IPS DF 4.7 (cell line): ENCODE measurements at regions not wholly inside any gene's neighbourhood (a gene's known extent, or its start where the extent isn't known, plus 50 kb on each side); places are given as distances from the start of the nearest gene placed in this dataset.
"Not testable (repeated sequence)": the region's sequence is repeated elsewhere in the genome, so short reads cannot be mapped to it uniquely, and the experiment has no call there.

Experiments
- DNase-seq: peaks from one replicate; pipeline ENCODE4 v3.0.0-alpha.2; 2013; ENCODE audit warnings: low spot score; ENCODE audit errors: extremely low read depth

DNA sequence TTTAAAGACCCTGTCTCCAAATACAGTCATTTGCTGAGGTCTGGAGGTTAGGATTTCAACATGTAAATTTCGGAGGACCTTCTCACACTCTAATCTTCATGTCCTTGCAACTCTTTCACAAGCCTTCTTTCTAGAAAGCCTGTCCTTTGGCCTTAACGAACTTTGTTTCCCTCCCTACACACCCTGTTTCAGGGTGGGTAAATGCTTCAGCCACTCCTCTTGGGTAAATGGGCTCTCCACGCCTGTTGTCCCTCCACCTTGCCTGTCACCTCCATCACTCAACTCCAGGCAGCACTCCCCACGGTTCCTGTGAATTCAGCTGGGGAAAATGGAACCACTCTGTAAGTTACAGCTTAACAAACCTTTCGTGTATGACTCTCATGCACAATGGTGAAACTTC, 84.0 kb upstream of the COG2 start:
- no peak for DNase-seq

- no peak for DNase-seq
Observed at GRCh38 chr1:230556453-230556852, 85.8 kb upstream of the COG2 start.

DNA sequence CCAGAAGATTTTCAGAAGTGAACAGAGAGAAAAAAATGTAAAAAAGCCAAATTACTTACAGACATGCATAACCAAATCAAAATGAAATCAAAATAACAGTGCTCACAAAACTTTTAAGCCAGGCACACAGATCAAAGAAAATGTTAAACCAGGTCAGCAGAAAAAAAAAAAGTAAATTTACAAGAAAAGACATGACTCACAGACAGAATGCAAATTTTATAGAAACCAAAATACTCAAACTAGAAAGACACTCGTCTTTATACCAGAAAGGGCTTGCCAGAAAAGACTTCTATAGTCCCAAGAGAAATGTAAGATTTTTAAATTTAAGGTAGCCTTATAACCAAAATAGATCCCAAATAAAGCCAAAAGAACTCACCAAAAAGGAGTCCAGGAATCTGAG, 86.5 kb upstream of the COG2 start:
- DNase-seq, result no peak

GRCh38 chr1:230552880-230553279, 89.4 kb upstream of the COG2 start:
- no peak for DNase-seq

DNA sequence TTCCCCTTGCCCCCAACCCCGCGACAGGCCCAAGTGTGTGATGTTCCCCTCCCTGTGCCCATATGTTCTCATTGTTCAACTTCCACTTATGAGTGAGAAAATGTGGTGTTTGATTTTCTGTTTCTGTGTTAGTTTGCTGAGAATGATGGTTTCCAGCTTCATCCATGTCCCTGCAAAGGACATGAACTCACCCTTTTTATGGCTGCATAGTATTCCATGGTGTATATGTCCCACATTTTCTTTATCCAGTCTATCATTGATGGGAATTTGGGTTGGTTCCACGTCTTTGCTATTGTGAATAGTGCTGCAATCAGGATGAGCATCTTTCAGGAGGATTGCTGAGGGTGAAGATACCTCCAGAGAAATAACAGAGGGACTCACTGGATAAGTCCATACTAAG, 91.3 kb upstream of the COG2 start:
- DNase-seq, result not testable (repeated sequence)

- no peak for DNase-seq
Observed at GRCh38 chr1:230550428-230550827, 91.9 kb upstream of the COG2 start.

DNA sequence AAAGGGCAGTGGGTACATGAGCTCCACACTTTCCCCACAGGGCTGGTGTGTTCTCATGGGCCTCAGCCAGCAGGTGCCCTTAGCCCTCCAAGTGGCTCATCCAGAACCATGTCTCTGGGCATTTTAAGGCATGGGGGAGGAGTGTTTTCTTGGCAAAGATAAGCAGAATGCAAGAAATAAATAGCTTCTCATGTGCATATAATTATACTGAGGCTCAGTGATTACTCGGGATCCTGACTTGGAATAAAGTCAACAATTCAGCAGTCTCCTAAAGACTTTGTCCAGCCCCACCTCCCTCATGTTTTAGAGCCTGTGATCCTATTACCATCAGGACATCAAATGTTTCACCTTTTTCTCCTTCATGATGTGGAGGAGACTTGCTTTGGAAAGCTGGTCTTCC, 92.7 kb upstream of the COG2 start:
- no peak for DNase-seq

GRCh38 chr1:230548997-230549396, 93.3 kb upstream of the COG2 start:
- DNase-seq, result no peak

GRCh38 chr1:230548357-230548756, 93.9 kb upstream of the COG2 start:
- DNase-seq, result no peak

DNA sequence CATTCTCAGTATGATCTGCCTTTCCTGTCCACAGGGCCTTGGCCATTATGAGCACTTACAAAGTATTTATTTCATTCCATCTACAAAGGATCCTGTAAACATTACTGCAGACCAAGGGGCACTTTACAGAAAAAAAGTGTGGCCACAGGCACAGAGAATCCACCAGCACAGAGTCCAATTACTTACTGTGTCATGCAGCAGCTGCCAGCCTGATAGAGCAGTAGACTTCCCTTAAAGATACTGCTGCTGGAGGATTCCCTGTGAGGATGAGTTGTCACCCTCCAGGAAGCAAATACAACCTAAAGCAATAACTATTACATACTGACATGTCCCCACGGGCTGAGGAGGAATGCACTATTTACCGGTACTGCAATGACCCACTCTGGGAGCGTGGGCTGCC, 97.1 kb upstream of the COG2 start:
- no peak for DNase-seq

GRCh38 chr1:230544758-230545157, 97.5 kb upstream of the COG2 start:
- DNase-seq, result no peak

DNA sequence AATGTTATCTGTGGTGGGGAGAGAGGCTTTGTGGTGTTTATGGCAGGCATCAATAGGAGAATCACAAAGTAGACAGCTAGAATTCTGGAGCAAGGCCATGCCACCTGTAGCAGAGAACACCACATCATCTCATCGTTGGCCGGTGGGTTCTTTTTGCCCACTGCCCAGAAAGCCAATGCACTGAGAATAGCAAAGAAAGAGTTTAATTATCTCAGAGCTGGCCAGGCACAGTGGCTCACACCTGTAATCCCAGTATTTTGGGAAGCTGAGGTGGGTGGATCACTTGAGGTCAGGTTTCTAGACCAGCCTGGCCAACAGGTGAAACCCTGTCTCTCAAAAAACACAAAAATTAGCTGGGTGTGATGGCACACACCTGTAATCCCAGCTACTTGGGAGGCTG, 99.2 kb upstream of the COG2 start:
- DNase-seq, result no peak

DNA sequence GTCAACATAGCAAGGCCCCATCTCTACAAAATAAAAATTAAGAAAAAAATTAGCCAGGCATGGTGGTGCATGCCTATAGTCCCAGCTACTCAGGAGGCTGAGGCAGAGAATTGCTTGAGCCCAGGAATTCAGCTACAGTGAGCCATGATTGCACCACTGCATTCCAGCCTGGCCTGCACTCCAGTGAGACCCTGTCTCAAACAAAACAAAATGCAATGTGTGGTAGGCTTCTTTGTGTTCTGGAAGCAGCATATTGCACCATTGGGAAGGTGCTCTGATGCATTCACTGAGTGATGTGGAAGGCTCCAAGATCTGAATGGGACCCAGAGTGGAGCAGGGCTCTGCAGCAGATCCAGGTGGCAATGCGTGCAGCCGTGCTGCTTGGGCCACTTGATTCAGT, 99.6 kb upstream of the COG2 start:
- DNase-seq, result no peak

DNA sequence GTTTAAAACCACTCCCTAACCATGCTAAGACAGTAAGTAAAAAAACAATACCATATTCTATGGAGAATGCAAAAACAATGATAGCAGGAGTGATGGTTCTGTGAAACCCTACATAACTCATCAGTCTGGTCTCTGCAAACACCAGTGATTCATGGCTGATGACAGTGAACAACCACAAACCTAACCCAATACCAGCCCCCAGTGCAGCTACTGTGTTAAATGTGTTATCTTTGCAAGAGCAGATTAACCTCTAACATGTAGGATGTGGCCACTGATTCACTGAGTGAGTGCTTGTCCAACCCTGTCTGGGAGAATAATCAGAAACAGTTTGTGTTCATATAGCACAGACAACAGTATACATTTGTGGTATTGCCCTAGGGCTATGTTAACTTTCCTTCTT, 100.2 kb upstream of the COG2 start:
- no peak for DNase-seq

DNA sequence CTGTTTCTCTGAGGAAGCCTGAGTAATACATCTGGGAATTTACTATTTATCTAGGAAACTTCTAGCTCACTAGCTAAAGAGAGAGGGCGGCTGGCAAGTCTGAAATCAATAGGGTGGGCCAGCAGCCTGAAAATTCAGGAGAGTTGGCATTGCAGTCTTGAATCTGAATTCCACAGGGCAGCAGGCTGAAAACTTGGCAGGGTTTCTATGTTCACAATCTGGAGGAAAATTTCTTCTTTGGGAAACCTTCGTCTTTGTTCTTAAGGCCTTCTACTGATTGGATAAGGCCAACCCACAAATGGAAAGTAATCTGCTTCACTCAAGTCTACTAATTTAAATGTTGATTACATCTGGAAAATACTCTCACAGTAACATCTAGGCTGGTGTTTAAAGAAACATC, 101.0 kb upstream of the COG2 start:
- DNase-seq, result no peak

- DNase-seq, result no peak
Observed at GRCh38 chr1:230540421-230541155, 101.7 kb upstream of the COG2 start.

DNA sequence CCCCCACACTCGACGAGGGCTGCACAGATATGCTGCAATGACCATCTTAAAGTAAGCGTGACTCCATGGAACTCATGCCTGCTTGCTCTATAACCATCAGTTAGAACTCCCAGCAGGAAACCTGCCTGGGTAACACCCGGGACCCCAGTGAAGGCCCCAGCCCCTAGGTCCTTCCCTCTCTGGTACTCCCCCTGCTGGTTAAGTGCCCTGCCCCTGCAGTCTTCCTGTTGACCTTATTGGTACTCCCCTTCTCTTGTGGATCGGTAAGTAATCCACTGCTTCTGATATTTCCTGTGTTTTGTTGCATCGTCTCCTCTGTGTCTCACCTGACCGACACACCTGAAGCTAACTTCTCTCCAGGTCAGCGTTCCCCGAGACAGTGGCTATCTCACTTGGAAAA, 104.8 kb upstream of the COG2 start:
- peak; percentile 30 for DNase-seq

DNA sequence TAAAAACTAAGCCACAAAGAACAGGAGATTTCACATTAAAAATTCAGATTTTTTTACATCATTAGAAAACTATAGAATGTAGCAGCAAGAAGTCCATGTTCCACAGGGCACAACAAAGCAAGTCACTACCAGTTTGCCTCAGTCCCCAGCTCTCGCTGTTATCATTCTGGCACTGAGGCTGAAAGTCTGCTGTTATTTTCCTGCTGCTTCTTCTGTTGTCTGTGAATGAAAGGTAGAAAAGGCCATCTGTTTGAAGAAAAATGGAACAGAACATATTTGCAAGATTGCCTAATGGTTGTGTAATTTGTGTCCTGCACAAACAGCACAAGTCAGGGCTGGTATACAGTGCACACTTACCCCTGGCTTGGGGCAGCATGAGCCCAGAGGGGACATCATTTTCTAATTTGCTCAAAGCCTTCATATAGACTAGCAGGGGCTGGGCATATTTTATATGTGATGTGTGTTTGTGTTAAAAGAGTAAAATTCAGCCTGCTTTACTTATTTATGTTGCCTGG, 105.6 kb upstream of the COG2 start:
- no peak for DNase-seq

- DNase-seq, result no peak
Observed at GRCh38 chr1:230534224-230534623, 108.1 kb upstream of the COG2 start.

DNA sequence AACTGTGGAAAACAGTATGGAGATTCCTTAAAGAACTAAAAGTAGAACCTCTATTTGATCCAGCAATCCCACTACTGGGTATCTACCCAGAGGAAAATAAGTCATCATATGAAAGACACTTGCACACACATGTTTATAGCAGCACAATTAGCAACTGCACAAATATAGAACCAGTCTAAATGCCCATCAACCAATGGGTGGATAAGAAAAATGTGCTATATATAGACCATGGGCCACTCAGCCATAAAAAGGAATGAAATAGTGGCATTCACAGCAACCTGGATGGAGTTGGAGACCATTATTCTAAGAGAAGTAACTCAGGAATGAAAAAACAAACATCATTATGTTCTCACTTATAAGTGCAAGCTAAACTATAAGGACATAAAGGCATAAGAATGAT, 105.0 kb upstream of the PGBD5 start:
- no peak for DNase-seq

GRCh38 chr1:230519246-230519645, 93.1 kb upstream of the PGBD5 start:
- no peak for DNase-seq

DNA sequence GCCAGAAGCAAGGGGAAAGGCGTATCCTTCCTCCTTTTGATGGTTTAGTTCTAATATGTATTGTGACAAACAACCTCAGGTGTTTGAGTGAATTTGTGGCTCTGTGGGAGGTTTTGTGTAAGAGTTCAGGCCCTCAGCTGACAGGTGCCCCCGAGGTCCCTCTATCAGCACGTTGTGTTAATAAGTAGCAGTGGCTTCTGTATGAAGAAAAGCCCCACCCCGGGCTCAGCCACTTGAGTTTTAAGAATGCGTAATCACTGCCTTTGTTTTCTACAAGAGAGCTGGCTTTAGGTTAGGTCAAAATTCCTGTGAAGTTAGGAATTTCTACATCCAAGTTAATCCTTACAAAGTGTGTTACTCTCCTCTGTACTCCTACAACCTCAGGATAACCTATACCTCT, 92.4 kb upstream of the PGBD5 start:
- DNase-seq, result no peak

GRCh38 chr1:230517786-230518185, 91.7 kb upstream of the PGBD5 start:
- DNase-seq, result no peak

- DNase-seq, result no peak
Observed at GRCh38 chr1:230517326-230517725, 91.2 kb upstream of the PGBD5 start.
